HepG2 (cell line): ENCODE measurements at regions not wholly inside any gene's neighbourhood (a gene's known extent, or its start where the extent isn't known, plus 50 kb on each side); places are given as distances from the start of the nearest gene placed in this dataset.

Experiments used
- ATAC-seq: fragments of 200-7000 bp; cut with Tn5 transposase; 3 replicates; pipeline ENCODE4 v1.9.1; 2020; ENCODE audit warnings: mild to moderate bottlenecking, moderate library complexity
- BruUV-seq: library from RNA; stranded (reverse); fragments of 400-500 nt; replicated peaks from 2 replicates; lab custom pipeline; 2021; lab: Mats Ljungman, UMichigan
- CTCF ChIA-PET: fragments of 300-600 bp; formaldehyde crosslinking; extraction: SDS; loops from one replicate; lab custom pipeline; 2021; ENCODE audit warnings: low total read pairs, inconsistent platforms, low intra/inter-chr PET ratio; lab: Yijun Ruan, JAX
- POLR2A ChIA-PET: fragments of 350-600 bp; sonication (Branson Sonifier 250); formaldehyde crosslinking; loops from one replicate; lab custom pipeline; 2020; ENCODE audit warnings: antibody characterized with exemption, inconsistent platforms; lab: Yijun Ruan, JAX
- DNase-seq: peaks from one replicate; pipeline ENCODE4 v3.0.0-alpha.2; 2015; ENCODE audit warnings: low spot score
- FAIRE-seq: peaks from 3 replicates; lab custom pipeline; 2011; peaks lifted over from hg19 to GRCh38; lab: Jason Lieb, UNC
- H2AFZ ChIP-seq: one replicate; pipeline ENCODE4 v1.6.1; 2011; ENCODE audit warnings: low read length, inconsistent platforms
- H3K27ac ChIP-seq: fragments of 300-600 bp; 3 replicates; pipeline ENCODE4 v1.8.0; 2011; ENCODE audit warnings: mixed run types, mild to moderate bottlenecking, mixed read lengths, low read length, inconsistent platforms; ENCODE audit not compliant: insufficient read depth; ENCODE audit errors: extremely low read length
- H3K27me3 ChIP-seq, 2 experiments: fragments of 200-600 bp in 1 of 2; 2 replicates in 1 of 2; 3 replicates in 1 of 2; pipeline versions ENCODE4 v1.6.0 to v1.8.0; 2011; ENCODE audit warnings: low read length in 2 of 2, mild to moderate bottlenecking in 2 of 2, moderate library complexity in 2 of 2, inconsistent platforms in 1 of 2; ENCODE audit not compliant: insufficient read depth in 2 of 2, control insufficient read depth in 1 of 2
- H3K36me3 ChIP-seq, 2 experiments: fragments of 200-600 bp in 1 of 2; replicated peaks in 1 of 2; 2 replicates in 1 of 2; 3 replicates in 1 of 2; pipeline versions ENCODE4 v1.5.1 to v1.8.0; 2011; ENCODE audit warnings: low read length in 2 of 2, inconsistent platforms in 1 of 2; ENCODE audit not compliant: insufficient read depth in 2 of 2, control insufficient read depth in 1 of 2
- H3K4me1 ChIP-seq: 2 replicates; pipeline ENCODE4 v1.5.1; 2012; ENCODE audit warnings: low read length, inconsistent platforms; ENCODE audit not compliant: insufficient read depth
- H3K4me2 ChIP-seq: 2 replicates; pipeline ENCODE4 v1.6.0; 2011; ENCODE audit warnings: low read depth, low read length, inconsistent platforms
- H3K4me3 ChIP-seq, 3 experiments: fragments of 200-600 bp in 1 of 3; sonication (generic), shearing (Covaris generic) in 1 of 3; replicated peaks in 1 of 3; 2 replicates each; pipeline ENCODE4 v1.5.1; 2011 to 2016; ENCODE audit warnings: low read length in 3 of 3, inconsistent platforms in 2 of 3, low read depth in 2 of 3, mild to moderate bottlenecking in 2 of 3, control low read depth in 1 of 3, mixed read lengths in 1 of 3; ENCODE audit not compliant: insufficient read depth in 1 of 3
- H3K79me2 ChIP-seq: one replicate; pipeline ENCODE4 v1.6.1; 2011; ENCODE audit warnings: low read length, inconsistent platforms; ENCODE audit not compliant: insufficient read depth
- H3K9ac ChIP-seq: 2 replicates; pipeline ENCODE4 v1.6.0; 2011; ENCODE audit warnings: mild to moderate bottlenecking, low read depth, low read length, inconsistent platforms; ENCODE audit not compliant: insufficient read depth
- H3K9me3 ChIP-seq: 2 replicates; pipeline ENCODE4 v1.5.1; 2012; ENCODE audit warnings: mild to moderate bottlenecking, low read length
- H4K20me1 ChIP-seq: 2 replicates; pipeline ENCODE4 v1.6.0; 2011; ENCODE audit warnings: inconsistent platforms, mild to moderate bottlenecking, low read length, moderate library complexity; ENCODE audit not compliant: insufficient read depth
- CBX2 ChIP-seq, 2 experiments: fragments of 200-600 bp in 1 of 2; sonication (generic); formaldehyde crosslinking in 1 of 2; IDR thresholded peaks; 2 replicates each; pipeline versions ENCODE4 v1.7.0 to v1.8.1; 2018 to 2022; ENCODE audit warnings: low read depth in 2 of 2, low read length in 1 of 2, mild to moderate bottlenecking in 1 of 2, missing genetic modification reagents in 1 of 2
- GATA4 ChIP-seq: sonication (generic); IDR thresholded peaks from 2 replicates; pipeline ENCODE4 v1.6.1; 2016; ENCODE audit warnings: antibody characterized with exemption, low read depth, borderline replicate concordance
- MBNL3 ChIP-seq: fragments of 250-450 bp; sonication (Bioruptor Pico); conservative IDR thresholded peaks from 2 replicates; pipeline ENCODE4 v1.8.0; 2022; ENCODE audit warnings: mild to moderate bottlenecking, inconsistent platforms
- RFXANK ChIP-seq: IDR thresholded peaks from 2 replicates; pipeline ENCODE4 v1.6.1; 2016
- SP4 ChIP-seq: sonication (generic); formaldehyde crosslinking; IDR thresholded peaks from 2 replicates; pipeline ENCODE4 v1.8.1; 2023; ENCODE audit warnings: mild to moderate bottlenecking, missing genetic modification reagents
- TEAD3 ChIP-seq: optimal IDR thresholded peaks from 2 replicates; pipeline ENCODE3; 2016; ENCODE audit warnings: borderline replicate concordance
- THAP11 ChIP-seq: IDR thresholded peaks from 2 replicates; pipeline ENCODE4 v1.6.1; 2016; ENCODE audit warnings: missing biosample characterization, missing genetic modification reagents
- ZIK1 ChIP-seq: sonication (generic); formaldehyde crosslinking; IDR thresholded peaks from 2 replicates; pipeline ENCODE4 v1.5.0; 2020; ENCODE audit warnings: mild to moderate bottlenecking, low read depth, missing genetic modification reagents, borderline replicate concordance
- ZNF12 ChIP-seq: sonication (generic); formaldehyde crosslinking; IDR thresholded peaks from 2 replicates; pipeline ENCODE4 v1.5.0; 2020; ENCODE audit warnings: missing genetic modification reagents
- WGBS: methylation state at CpG from one replicate; pipeline ENCODE4 v1.1.6; 2017; ENCODE audit warnings: low lambda C conversion rate; 5-methylcytosine and 5-hydroxymethylcytosine counted together
- in situ Hi-C: cut with HindIII; loops from 2 replicates; pipeline ENCODE4 v1.10.0; 2017; ENCODE audit warnings: low pct_unique_long_range_greater_than_20kb; ENCODE audit not compliant: extremely low pct_ligation_motif_present
- intact Hi-C: fragments of 100-400 bp; cut with micrococcal nuclease; formaldehyde crosslinking; loops from one replicate; pipeline ENCODE4 v1.10.0; 2022; ENCODE audit not compliant: unreplicated experiment
- TF ChIP-seq, protein P1 (sequence below): sonication (generic); formaldehyde crosslinking; IDR thresholded peaks from 2 replicates; pipeline ENCODE4 v1.4.0; 2020; ENCODE audit warnings: missing genetic modification reagents, borderline replicate concordance

DNA sequence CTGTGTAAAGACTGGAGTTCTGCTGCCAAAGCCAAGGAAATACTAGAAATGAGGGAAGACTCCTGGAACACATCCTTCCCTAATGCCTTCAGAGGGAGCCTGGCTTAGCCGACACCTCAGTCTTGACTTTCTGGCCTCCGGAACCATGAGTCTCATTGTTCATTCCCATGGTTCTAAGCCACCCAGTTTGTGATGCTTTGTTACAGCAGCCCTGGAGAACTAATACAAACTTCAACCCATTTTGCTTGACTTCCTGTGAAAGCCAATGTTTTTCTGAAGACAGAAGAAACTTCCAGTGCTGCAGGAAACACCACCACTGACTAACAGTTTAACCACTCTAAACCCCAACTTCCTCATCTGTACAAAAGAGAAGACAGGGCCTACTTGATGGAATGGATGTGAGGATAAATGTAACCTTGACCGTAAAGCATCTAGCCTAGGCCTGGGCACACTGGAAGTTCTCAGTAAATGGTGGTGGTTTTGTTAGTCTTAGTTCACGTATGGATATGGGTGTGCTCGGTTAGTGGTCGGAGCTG, 85.9 kb upstream of the RFX8 start:
- Histone ChIP-seq H4K20me1 (no peaks in the 10 kb centered on the region), H3K36me3 (no peaks in the 10 kb centered on the region), H2AFZ (no peak overlapping the region), H3K9me3 (no peaks in the 10 kb centered on the region), H3K4me2 (no peak overlapping the region), H3K4me3 (no peak overlapping the region), H3K27me3 (no peaks in the 10 kb centered on the region), H3K27ac (no peak overlapping the region), H3K79me2 (no peaks in the 10 kb centered on the region), H3K9ac (no peak overlapping the region), H3K4me1 (peaks cover 96% of the 10 kb centered on the region)
- intact Hi-C loops: no loop called here
- CTCF ChIA-PET: no interaction called here
- in situ Hi-C loops: no loop called here
- TF ChIP-seq SP4 (CRISPR knock-in tag) (no peak), RFXANK (no peak), MBNL3 (CRISPR knock-in tag) (no peak), ZNF12 (CRISPR knock-in tag) (peak; percentile 96)
- POLR2A ChIA-PET: no interaction called here
- DNase-seq (no peak), ATAC-seq (no peak), FAIRE-seq (no peak)
- BruUV-seq: no TSS peak
- 96% methylated on average over 6 of the region's 6 CpGs for WGBS

DNA sequence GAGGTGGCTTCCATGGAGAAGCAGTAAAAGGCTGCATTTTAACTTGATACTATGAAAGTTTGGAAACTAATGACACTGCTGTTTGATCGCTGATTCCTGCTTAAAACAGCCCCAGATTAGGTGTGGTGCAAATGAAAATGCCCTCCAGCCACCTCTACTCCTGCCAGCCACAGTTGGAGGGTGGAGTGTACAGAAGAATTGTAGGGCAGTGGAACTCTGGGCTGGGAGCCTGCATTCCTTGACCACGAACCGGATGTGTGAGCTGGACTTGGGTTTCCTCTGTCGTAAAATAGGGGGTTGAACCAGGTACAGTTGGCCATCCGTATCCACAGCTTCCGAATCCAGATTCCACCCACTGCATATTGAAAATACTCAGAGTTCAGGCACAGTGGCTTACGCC, 84.6 kb upstream of the RFX8 start:
- no peak overlapping the region for H3K27ac ChIP-seq
- no peak overlapping the region for H3K4me3 ChIP-seq
- no peak for ATAC-seq
- CTCF ChIA-PET: no interaction called here
- in situ Hi-C loops: no loop called here
- intact Hi-C loops: no loop called here
- no peaks in the 10 kb centered on the region for H3K27me3 ChIP-seq
- no peak overlapping the region for H3K4me2 ChIP-seq
- H4K20me1 ChIP-seq: no peaks in the 10 kb centered on the region
- TF ChIP-seq CBX2 (IDR thresholded peaks at IDR 0.05; ENCODE audit: low read depth, low read length): no peak
- TF ChIP-seq CBX2 (CRISPR knock-in tag; IDR thresholded peaks at IDR 0.05; ENCODE audit: low read depth): peak; percentile 59; the same call in 1 of the 2 replicates
- no peak for TF ChIP-seq GATA4
- TF ChIP-seq, protein P1, sequence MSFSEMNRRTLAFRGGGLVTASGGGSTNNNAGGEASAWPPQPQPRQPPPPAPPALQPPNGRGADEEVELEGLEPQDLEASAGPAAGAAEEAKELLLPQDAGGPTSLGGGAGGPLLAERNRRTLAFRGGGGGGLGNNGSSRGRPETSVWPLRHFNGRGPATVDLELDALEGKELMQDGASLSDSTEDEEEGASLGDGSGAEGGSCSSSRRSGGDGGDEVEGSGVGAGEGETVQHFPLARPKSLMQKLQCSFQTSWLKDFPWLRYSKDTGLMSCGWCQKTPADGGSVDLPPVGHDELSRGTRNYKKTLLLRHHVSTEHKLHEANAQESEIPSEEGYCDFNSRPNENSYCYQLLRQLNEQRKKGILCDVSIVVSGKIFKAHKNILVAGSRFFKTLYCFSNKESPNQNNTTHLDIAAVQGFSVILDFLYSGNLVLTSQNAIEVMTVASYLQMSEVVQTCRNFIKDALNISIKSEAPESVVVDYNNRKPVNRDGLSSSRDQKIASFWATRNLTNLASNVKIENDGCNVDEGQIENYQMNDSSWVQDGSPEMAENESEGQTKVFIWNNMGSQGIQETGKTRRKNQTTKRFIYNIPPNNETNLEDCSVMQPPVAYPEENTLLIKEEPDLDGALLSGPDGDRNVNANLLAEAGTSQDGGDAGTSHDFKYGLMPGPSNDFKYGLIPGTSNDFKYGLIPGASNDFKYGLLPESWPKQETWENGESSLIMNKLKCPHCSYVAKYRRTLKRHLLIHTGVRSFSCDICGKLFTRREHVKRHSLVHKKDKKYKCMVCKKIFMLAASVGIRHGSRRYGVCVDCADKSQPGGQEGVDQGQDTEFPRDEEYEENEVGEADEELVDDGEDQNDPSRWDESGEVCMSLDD (CRISPR knock-in tag): no peak
- no peak for TF ChIP-seq ZIK1 (CRISPR knock-in tag)
- no peak for TF ChIP-seq THAP11 (CRISPR knock-in tag)
- peak; percentile 30 for TF ChIP-seq TEAD3 (CRISPR knock-in tag)
- no peaks in the 10 kb centered on the region for H3K9me3 ChIP-seq
- POLR2A ChIA-PET: no interaction called here
- H3K4me1 ChIP-seq: peaks cover 96% of the 10 kb centered on the region
- no peak overlapping the region for H3K9ac ChIP-seq
- no TSS peak for BruUV-seq
- H2AFZ ChIP-seq: no peak overlapping the region
- H3K36me3 ChIP-seq: no peaks in the 10 kb centered on the region
- H3K79me2 ChIP-seq: no peaks in the 10 kb centered on the region
- no peak for DNase-seq
- FAIRE-seq: no peak
- 89% methylated on average over 7 of the region's 7 CpGs for WGBS
